ENCODE measurements at regions not wholly inside any gene's neighbourhood (a gene's known extent, or its start where the extent isn't known, plus 50 kb on each side); places are given as distances from the start of the nearest gene placed in this dataset.
A peak's percentile ranks its signal among the peaks of the same experiment; 100 is the strongest.
"Not testable (repeated sequence)": the region's sequence is repeated elsewhere in the genome, so short reads cannot be mapped to it uniquely, and the experiment has no call there.

- no peak for FAIRE-seq
Measured at GRCh38 chr5:39720136-39720535, 295.4 kb upstream of the DAB2 start.

- FAIRE-seq: no peak
Measured at GRCh38 chr5:39717176-39717897, 292.6 kb upstream of the DAB2 start.

GRCh38 chr5:39716532-39717028 lies 291.8 kb upstream of the DAB2 start:
- FAIRE-seq: no peak

- peak; percentile 94 for FAIRE-seq
Measured at GRCh38 chr5:39714036-39714698, 289.4 kb upstream of the DAB2 start.

- FAIRE-seq: no peak
Measured at GRCh38 chr5:39713250-39713916, 288.6 kb upstream of the DAB2 start.

GRCh38 chr5:39712316-39713249 lies 287.8 kb upstream of the DAB2 start:
- no peak for FAIRE-seq

- no peak for FAIRE-seq
Measured at GRCh38 chr5:39711821-39712220, 287.0 kb upstream of the DAB2 start.

- no peak for FAIRE-seq
Measured at GRCh38 chr5:39709032-39709431, 284.3 kb upstream of the DAB2 start.

- no peak for FAIRE-seq
Measured at GRCh38 chr5:39702928-39703327, 278.1 kb upstream of the DAB2 start.

GRCh38 chr5:39700523-39700922 lies 275.7 kb upstream of the DAB2 start:
- no peak for FAIRE-seq

GRCh38 chr5:39698838-39699560 lies 274.2 kb upstream of the DAB2 start:
- FAIRE-seq: no peak

- no peak for FAIRE-seq
Measured at GRCh38 chr5:39697881-39698280, 273.1 kb upstream of the DAB2 start.

- no peak for FAIRE-seq
Measured at GRCh38 chr5:39696672-39697398, 272.1 kb upstream of the DAB2 start.

- FAIRE-seq: no peak
Measured at GRCh38 chr5:39691993-39692392, 267.2 kb upstream of the DAB2 start.

- FAIRE-seq: no peak
Measured at GRCh38 chr5:39691136-39691535, 266.4 kb upstream of the DAB2 start.

- no peak for FAIRE-seq
Measured at GRCh38 chr5:39689919-39690318, 265.1 kb upstream of the DAB2 start.

- not testable (repeated sequence) for FAIRE-seq
Measured at GRCh38 chr5:39687924-39688323, 263.1 kb upstream of the DAB2 start.

- FAIRE-seq: no peak
Measured at GRCh38 chr5:39680213-39680612, 255.4 kb upstream of the DAB2 start.

GRCh38 chr5:39678534-39678933 lies 253.8 kb upstream of the DAB2 start:
- FAIRE-seq: no peak

GRCh38 chr5:39675676-39676075 lies 250.9 kb upstream of the DAB2 start:
- no peak for FAIRE-seq

Data from islet of Langerhans (tissue), 1 donor.